ENCODE measurements at regions not wholly inside any gene's neighbourhood (a gene's known extent, or its start where the extent isn't known, plus 50 kb on each side); places are given as distances from the start of the nearest gene placed in this dataset.

GRCh38 chr6:113209315-113209714 is 647.8 kb upstream of the MARCKS start:
- Histone ChIP-seq H3K27ac (ENCODE audit: low read depth in 2 of 2, low read length in 1 of 2) (no peak overlapping the region), H3K9ac (no peak overlapping the region), H3K36me3 (replicated peaks in 1 of 2; ENCODE audit: control insufficient read depth in 1 of 2, insufficient read depth in 2 of 2, low read length in 1 of 2) (no peaks in the 10 kb centered on the region), H3K4me2 (no peak overlapping the region), H3F3A (replicated peaks; ENCODE audit: insufficient read depth) (no peaks in the 10 kb centered on the region), H3K9me3 (no peaks in the 10 kb centered on the region; the same call in 1 of the 2 replicates), H3K4me1 (ENCODE audit: control insufficient read depth in 1 of 2, insufficient read depth in 2 of 2, low read depth in 1 of 2, low read length in 1 of 2) (no peaks in the 10 kb centered on the region), H4K20me1 (ENCODE audit: insufficient read depth) (no peaks in the 10 kb centered on the region), H3K79me2 (ENCODE audit: insufficient read depth) (no peaks in the 10 kb centered on the region), H3K9me2 (no peaks in the 10 kb centered on the region), H3K27me3 (ENCODE audit: insufficient read depth) (no peaks in the 10 kb centered on the region), H3K4me3 (ENCODE audit: low read depth in 2 of 2, low read length in 1 of 2) (no peak overlapping the region), H2AFZ (ENCODE audit: low read depth) (peak overlapping the region; percentile 67; the same call in 1 of the 2 replicates)
- 76% methylated on average over 5 of the region's 5 CpGs for WGBS (ENCODE audit: low lambda C conversion rate)
- no peak for TF ChIP-seq PBX3 (IDR thresholded peaks at IDR 0.05)
- TF ChIP-seq MAX (IDR thresholded peaks at IDR 0.05; ENCODE audit: low read depth) = no peak
- no peak for TF ChIP-seq NRF1 (IDR thresholded peaks at IDR 0.05; ENCODE audit: low read depth, low read length)
- no peak for TF ChIP-seq GABPA (IDR thresholded peaks at IDR 0.05; ENCODE audit: low read depth)
- no peak for TF ChIP-seq TCF12 (IDR thresholded peaks at IDR 0.05)
- TF ChIP-seq FOXJ3 (CRISPR knock-in tag; IDR thresholded peaks at IDR 0.05) = no peak
- TF ChIP-seq, protein P1, sequence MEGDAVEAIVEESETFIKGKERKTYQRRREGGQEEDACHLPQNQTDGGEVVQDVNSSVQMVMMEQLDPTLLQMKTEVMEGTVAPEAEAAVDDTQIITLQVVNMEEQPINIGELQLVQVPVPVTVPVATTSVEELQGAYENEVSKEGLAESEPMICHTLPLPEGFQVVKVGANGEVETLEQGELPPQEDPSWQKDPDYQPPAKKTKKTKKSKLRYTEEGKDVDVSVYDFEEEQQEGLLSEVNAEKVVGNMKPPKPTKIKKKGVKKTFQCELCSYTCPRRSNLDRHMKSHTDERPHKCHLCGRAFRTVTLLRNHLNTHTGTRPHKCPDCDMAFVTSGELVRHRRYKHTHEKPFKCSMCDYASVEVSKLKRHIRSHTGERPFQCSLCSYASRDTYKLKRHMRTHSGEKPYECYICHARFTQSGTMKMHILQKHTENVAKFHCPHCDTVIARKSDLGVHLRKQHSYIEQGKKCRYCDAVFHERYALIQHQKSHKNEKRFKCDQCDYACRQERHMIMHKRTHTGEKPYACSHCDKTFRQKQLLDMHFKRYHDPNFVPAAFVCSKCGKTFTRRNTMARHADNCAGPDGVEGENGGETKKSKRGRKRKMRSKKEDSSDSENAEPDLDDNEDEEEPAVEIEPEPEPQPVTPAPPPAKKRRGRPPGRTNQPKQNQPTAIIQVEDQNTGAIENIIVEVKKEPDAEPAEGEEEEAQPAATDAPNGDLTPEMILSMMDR (IDR thresholded peaks at IDR 0.05) = no peak
- TF ChIP-seq NFIC (IDR thresholded peaks at IDR 0.05; ENCODE audit: borderline replicate concordance) = no peak
- no peak for TF ChIP-seq IRF3 (IDR thresholded peaks at IDR 0.05; ENCODE audit: low read depth, low read length)
- no peak for TF ChIP-seq SIN3A (IDR thresholded peaks at IDR 0.05; ENCODE audit: borderline replicate concordance, low read depth, low read length)
- no peak for TF ChIP-seq CHD2 (IDR thresholded peaks at IDR 0.05; ENCODE audit: low read length, partially characterized antibody)
- TF ChIP-seq MXI1 (IDR thresholded peaks at IDR 0.05; ENCODE audit: low read depth, low read length) = no peak
- TF ChIP-seq EP300 (IDR thresholded peaks at IDR 0.05; ENCODE audit: borderline replicate concordance in 1 of 2, low read depth in 1 of 2, low read length in 1 of 2) = no peak
- TF ChIP-seq RXRA (IDR thresholded peaks at IDR 0.05; ENCODE audit: borderline replicate concordance, low read depth) = no peak
- no peak for TF ChIP-seq GATA2 (CRISPR knock-in tag; IDR thresholded peaks at IDR 0.05)
- no peak for TF ChIP-seq POLR2AphosphoS5 (IDR thresholded peaks at IDR 0.05; ENCODE audit: low read depth, low read length)
- no peak for TF ChIP-seq FOXM1 (IDR thresholded peaks at IDR 0.05; ENCODE audit: low read depth)
- no peak for TF ChIP-seq YY1 (IDR thresholded peaks at IDR 0.05; ENCODE audit: low read depth)
- TF ChIP-seq USF2 (IDR thresholded peaks at IDR 0.05; ENCODE audit: borderline replicate concordance, low read depth, low read length) = no peak
- CTCF ChIA-PET = no interaction called here
- POLR2A ChIA-PET = no interaction called here
- DNase-seq = no peak

Data from SK-N-SH (cell line).